Cardiac septum (tissue), 1 donor: ENCODE measurements at regions not wholly inside any gene's neighbourhood (a gene's known extent, or its start where the extent isn't known, plus 50 kb on each side); places are given as distances from the start of the nearest gene placed in this dataset.
"Not testable (repeated sequence)": the region's sequence is repeated elsewhere in the genome, so short reads cannot be mapped to it uniquely, and the experiment has no call there.

ENCODE experiments used
- DNase-seq: peaks from one replicate; pipeline ENCODE4 v3.0.0-alpha.2; 2020; ENCODE audit warnings: low spot score
- intact Hi-C: fragments of 100-400 bp; cut with DNase I; formaldehyde crosslinking; loops from one replicate; pipeline ENCODE4 v1.14.0; 2022
- donor health status: DM: no; HTN: no; CAD: no.

- no peak for DNase-seq
- intact Hi-C loops = no loop called here
Measured at GRCh38 chr18:41899535-41899934, 55.5 kb upstream of the PIK3C3 start.

GRCh38 chr18:41893432-41893831 lies 61.6 kb upstream of the PIK3C3 start:
- no peak for DNase-seq
- intact Hi-C loops = no loop called here

- intact Hi-C loops = no loop called here
- no peak for DNase-seq
Measured at GRCh38 chr18:41887100-41887499, 67.9 kb upstream of the PIK3C3 start.

GRCh38 chr18:41886126-41886807 lies 68.8 kb upstream of the PIK3C3 start:
- no peak for DNase-seq
- intact Hi-C loops = no loop called here

- no peak for DNase-seq
- intact Hi-C loops = no loop called here
Measured at GRCh38 chr18:41881285-41881684, 73.7 kb upstream of the PIK3C3 start.

- intact Hi-C loops = loop anchor here (10.0 kb wide), 1 partner anchor 574 kb away; no protein-coding TSS in a partner anchor
- DNase-seq = no peak
Measured at GRCh38 chr18:41879256-41879655, 75.8 kb upstream of the PIK3C3 start.

- no peak for DNase-seq
- intact Hi-C loops = loop anchor here (10.0 kb wide), 1 partner anchor 570 kb away; no protein-coding TSS in a partner anchor
Measured at GRCh38 chr18:41875094-41875780, 79.8 kb upstream of the PIK3C3 start.

GRCh38 chr18:41873730-41874129 lies 81.3 kb upstream of the PIK3C3 start:
- intact Hi-C loops = loop anchor here (10.0 kb wide), 1 partner anchor 569 kb away; no protein-coding TSS in a partner anchor
- DNase-seq = no peak

- DNase-seq = no peak
- intact Hi-C loops = loop anchor here (10.0 kb wide), 1 partner anchor 567 kb away; no protein-coding TSS in a partner anchor
Measured at GRCh38 chr18:41872206-41872605, 82.8 kb upstream of the PIK3C3 start.

GRCh38 chr18:41871229-41872000 lies 83.6 kb upstream of the PIK3C3 start:
- DNase-seq = no peak
- intact Hi-C loops = loop anchor here (10.0 kb wide), 1 partner anchor 567 kb away; no protein-coding TSS in a partner anchor

GRCh38 chr18:41870817-41871216 lies 84.2 kb upstream of the PIK3C3 start:
- no peak for DNase-seq
- intact Hi-C loops = loop anchor here (10.0 kb wide), 1 partner anchor 566 kb away; no protein-coding TSS in a partner anchor

- no peak for DNase-seq
- intact Hi-C loops = loop anchor here (10.0 kb wide), 1 partner anchor 565 kb away; no protein-coding TSS in a partner anchor
Measured at GRCh38 chr18:41870191-41870590, 84.8 kb upstream of the PIK3C3 start.

- intact Hi-C loops, DNase-seq: not testable (repeated sequence)
Measured at GRCh38 chr18:41865796-41866195, 89.2 kb upstream of the PIK3C3 start.

GRCh38 chr18:41864216-41864615 lies 90.8 kb upstream of the PIK3C3 start:
- intact Hi-C loops = no loop called here
- DNase-seq = no peak

GRCh38 chr18:41862921-41863320 lies 92.1 kb upstream of the PIK3C3 start:
- intact Hi-C loops = no loop called here
- no peak for DNase-seq

- no peak for DNase-seq
- intact Hi-C loops = no loop called here
Measured at GRCh38 chr18:41860987-41861386, 94.0 kb upstream of the PIK3C3 start.

GRCh38 chr18:41858761-41859555 lies 96.1 kb upstream of the PIK3C3 start:
- intact Hi-C loops = no loop called here
- DNase-seq = no peak

GRCh38 chr18:41853280-41853679 lies 101.8 kb upstream of the PIK3C3 start:
- intact Hi-C loops = no loop called here
- DNase-seq = no peak

- intact Hi-C loops = no loop called here
- DNase-seq = no peak
Measured at GRCh38 chr18:41850781-41851180, 104.3 kb upstream of the PIK3C3 start.
